Mesothelial cell of epicardium (in vitro differentiated cells): ENCODE measurements at regions not wholly inside any gene's neighbourhood (a gene's known extent, or its start where the extent isn't known, plus 50 kb on each side); places are given as distances from the start of the nearest gene placed in this dataset.

Experiments
- DNase-seq, 2 experiments: peaks; one replicate each; pipeline ENCODE4 v3.0.0; 2021; ENCODE audit warnings: low spot score in 2 of 2; ENCODE audit not compliant: unreplicated experiment in 2 of 2
- H3K27ac Mint-ChIP-seq: 2 replicates; pipeline ENCODE4 v1.8.0; 2021; ENCODE audit warnings: mixed read lengths
- H3K27me3 Mint-ChIP-seq: 2 replicates; pipeline ENCODE4 v1.8.0; 2021; ENCODE audit warnings: low read depth, mixed read lengths
- H3K36me3 Mint-ChIP-seq: 2 replicates; pipeline ENCODE4 v1.8.0; 2021; ENCODE audit warnings: mixed read lengths
- H3K4me1 Mint-ChIP-seq: 2 replicates; pipeline ENCODE4 v1.8.0; 2021; ENCODE audit warnings: mixed read lengths
- H3K4me3 Mint-ChIP-seq: 2 replicates; pipeline ENCODE4 v1.8.0; 2021; ENCODE audit warnings: mild to moderate bottlenecking, moderate library complexity, mixed read lengths
- H3K9me3 Mint-ChIP-seq: 2 replicates; pipeline ENCODE4 v1.8.0; 2021; ENCODE audit warnings: mixed read lengths
- TF ChIP-seq, protein P1 (sequence below): fragments of 200-600 bp; sonication (generic); IDR thresholded peaks from one replicate; pipeline ENCODE4 v1.5.0; 2021; ENCODE audit warnings: antibody characterized with exemption; ENCODE audit not compliant: unreplicated experiment

- Mint-ChIP-seq H3K36me3 (no peaks in the 10 kb centered on the region), H3K4me1 (peaks cover 7% of the 10 kb centered on the region)
Observed at GRCh38 chr10:113425541-113425951, 127.3 kb upstream of the HABP2 start.

DNA sequence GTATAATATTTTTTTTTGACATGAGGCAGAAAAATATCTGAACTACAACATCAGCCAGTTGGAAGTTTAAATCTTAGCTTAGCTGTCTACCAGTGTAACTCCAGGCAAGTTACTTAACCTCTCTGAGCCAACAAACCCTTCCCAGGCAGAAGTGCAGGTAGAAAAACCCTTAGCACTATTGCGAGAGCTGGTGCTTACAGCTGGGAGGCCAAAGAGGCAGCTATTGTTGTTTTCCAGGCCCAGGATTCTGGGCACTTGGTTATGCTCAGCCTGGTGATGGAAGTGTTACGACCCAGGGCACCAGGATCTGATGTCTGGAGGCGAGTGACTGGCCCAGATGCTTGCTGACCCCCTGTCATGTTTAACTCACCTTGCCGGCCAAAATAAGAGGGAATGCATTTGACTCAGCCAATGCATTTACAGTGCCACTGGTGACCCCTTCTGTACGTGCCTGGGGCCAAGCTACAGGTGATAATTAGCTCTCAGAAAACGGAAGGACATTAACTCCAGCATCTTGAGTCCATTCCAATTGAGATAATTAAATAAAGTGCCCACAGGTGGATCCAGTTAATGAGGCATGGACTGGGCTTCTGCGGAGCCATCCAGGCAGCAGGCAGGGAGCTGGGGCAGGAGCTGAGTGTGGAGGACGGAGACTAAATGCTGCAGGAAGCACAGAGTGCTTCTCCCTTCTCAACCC lies 126.5 kb upstream of the HABP2 start:
- Mint-ChIP-seq H3K4me3 (no peak overlapping the region), H3K9me3 (peaks cover 6% of the 10 kb centered on the region), H3K4me1 (peaks cover 7% of the 10 kb centered on the region), H3K27ac (no peak overlapping the region), H3K27me3 (peaks cover 46% of the 10 kb centered on the region), H3K36me3 (no peaks in the 10 kb centered on the region)
- DNase-seq: no peak
- TF ChIP-seq, protein P1, sequence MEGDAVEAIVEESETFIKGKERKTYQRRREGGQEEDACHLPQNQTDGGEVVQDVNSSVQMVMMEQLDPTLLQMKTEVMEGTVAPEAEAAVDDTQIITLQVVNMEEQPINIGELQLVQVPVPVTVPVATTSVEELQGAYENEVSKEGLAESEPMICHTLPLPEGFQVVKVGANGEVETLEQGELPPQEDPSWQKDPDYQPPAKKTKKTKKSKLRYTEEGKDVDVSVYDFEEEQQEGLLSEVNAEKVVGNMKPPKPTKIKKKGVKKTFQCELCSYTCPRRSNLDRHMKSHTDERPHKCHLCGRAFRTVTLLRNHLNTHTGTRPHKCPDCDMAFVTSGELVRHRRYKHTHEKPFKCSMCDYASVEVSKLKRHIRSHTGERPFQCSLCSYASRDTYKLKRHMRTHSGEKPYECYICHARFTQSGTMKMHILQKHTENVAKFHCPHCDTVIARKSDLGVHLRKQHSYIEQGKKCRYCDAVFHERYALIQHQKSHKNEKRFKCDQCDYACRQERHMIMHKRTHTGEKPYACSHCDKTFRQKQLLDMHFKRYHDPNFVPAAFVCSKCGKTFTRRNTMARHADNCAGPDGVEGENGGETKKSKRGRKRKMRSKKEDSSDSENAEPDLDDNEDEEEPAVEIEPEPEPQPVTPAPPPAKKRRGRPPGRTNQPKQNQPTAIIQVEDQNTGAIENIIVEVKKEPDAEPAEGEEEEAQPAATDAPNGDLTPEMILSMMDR: no peak

More at GRCh38 chr10:113425541-113425951, 127.3 kb upstream of the HABP2 start:
- TF ChIP-seq, protein P1: no peak
- DNase-seq: no peak
- Mint-ChIP-seq H3K9me3 (peaks cover 3% of the 10 kb centered on the region), H3K4me3 (no peak overlapping the region), H3K27me3 (peaks cover 42% of the 10 kb centered on the region), H3K27ac (no peak overlapping the region)

GRCh38 chr10:113427236-113427735 lies 125.6 kb upstream of the HABP2 start:
- DNase-seq: no peak
- H3K4me1 Mint-ChIP-seq: peaks cover 7% of the 10 kb centered on the region
- no peak overlapping the region for H3K27ac Mint-ChIP-seq
- H3K36me3 Mint-ChIP-seq: no peaks in the 10 kb centered on the region
- peaks cover 6% of the 10 kb centered on the region for H3K9me3 Mint-ChIP-seq
- peaks cover 48% of the 10 kb centered on the region for H3K27me3 Mint-ChIP-seq
- H3K4me3 Mint-ChIP-seq: no peak overlapping the region
- TF ChIP-seq, protein P1: no peak

- peaks cover 6% of the 10 kb centered on the region for H3K9me3 Mint-ChIP-seq
- H3K4me3 Mint-ChIP-seq: no peak overlapping the region
- no peak for DNase-seq
- TF ChIP-seq, protein P1: no peak
- no peak overlapping the region for H3K27ac Mint-ChIP-seq
- peaks cover 50% of the 10 kb centered on the region for H3K27me3 Mint-ChIP-seq
- peaks cover 7% of the 10 kb centered on the region for H3K4me1 Mint-ChIP-seq
- no peaks in the 10 kb centered on the region for H3K36me3 Mint-ChIP-seq
Observed at GRCh38 chr10:113427811-113428558, 124.9 kb upstream of the HABP2 start.

- DNase-seq: no peak
- no peak overlapping the region for H3K27ac Mint-ChIP-seq
- no peak overlapping the region for H3K4me3 Mint-ChIP-seq
- TF ChIP-seq, protein P1: no peak
- H3K4me1 Mint-ChIP-seq: no peaks in the 10 kb centered on the region
- H3K9me3 Mint-ChIP-seq: peaks cover 12% of the 10 kb centered on the region
- H3K36me3 Mint-ChIP-seq: no peaks in the 10 kb centered on the region
- H3K27me3 Mint-ChIP-seq: peaks cover 42% of the 10 kb centered on the region
Observed at GRCh38 chr10:113430634-113431397, 122.0 kb upstream of the HABP2 start.
